ENCODE measurements at regions not wholly inside any gene's neighbourhood (a gene's known extent, or its start where the extent isn't known, plus 50 kb on each side); places are given as distances from the start of the nearest gene placed in this dataset.

DNA sequence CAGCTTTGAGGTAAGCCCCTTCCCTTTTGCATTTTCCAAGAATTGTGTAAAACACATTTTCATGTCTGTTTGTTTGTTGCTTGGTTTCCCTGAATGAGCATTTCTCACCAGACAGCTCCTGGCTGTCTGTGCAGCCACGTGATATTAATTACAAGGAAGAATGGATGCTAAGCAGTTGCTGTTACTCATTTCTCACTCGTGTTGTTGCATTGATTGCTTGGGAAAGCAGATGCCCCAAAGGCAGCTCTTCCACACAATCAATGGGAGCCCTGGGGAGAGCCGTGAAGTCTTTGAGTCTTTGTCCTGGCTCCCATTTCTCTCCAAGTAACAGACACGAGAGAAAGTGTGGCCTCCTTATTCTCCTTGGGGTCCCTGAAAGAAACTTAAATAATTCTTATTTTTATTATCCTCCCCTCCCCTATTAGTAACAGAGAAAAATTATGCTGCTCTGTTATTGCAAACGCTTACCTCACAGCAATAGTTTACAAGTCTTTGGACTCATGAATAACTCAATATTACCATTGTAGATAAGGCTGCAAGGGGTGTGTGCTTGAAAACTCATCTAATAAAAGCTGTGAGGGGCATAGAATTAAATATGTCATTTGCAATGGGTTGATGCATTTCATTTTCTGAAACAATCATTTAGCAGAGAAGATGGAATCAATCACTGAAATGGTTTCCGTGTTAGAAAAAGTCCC lies 127.7 kb upstream of the CAMK1G start:
- TF ChIP-seq, protein P1, sequence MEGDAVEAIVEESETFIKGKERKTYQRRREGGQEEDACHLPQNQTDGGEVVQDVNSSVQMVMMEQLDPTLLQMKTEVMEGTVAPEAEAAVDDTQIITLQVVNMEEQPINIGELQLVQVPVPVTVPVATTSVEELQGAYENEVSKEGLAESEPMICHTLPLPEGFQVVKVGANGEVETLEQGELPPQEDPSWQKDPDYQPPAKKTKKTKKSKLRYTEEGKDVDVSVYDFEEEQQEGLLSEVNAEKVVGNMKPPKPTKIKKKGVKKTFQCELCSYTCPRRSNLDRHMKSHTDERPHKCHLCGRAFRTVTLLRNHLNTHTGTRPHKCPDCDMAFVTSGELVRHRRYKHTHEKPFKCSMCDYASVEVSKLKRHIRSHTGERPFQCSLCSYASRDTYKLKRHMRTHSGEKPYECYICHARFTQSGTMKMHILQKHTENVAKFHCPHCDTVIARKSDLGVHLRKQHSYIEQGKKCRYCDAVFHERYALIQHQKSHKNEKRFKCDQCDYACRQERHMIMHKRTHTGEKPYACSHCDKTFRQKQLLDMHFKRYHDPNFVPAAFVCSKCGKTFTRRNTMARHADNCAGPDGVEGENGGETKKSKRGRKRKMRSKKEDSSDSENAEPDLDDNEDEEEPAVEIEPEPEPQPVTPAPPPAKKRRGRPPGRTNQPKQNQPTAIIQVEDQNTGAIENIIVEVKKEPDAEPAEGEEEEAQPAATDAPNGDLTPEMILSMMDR (IDR thresholded peaks at IDR 0.05): no peak
- no peak for TF ChIP-seq POLR2AphosphoS5 (IDR thresholded peaks at IDR 0.05)
- no peak for TF ChIP-seq POLR2A (IDR thresholded peaks at IDR 0.05; ENCODE audit: low read depth)
- TF ChIP-seq EP300 (IDR thresholded peaks at IDR 0.05): no peak
